HG03432 (cell line): ENCODE measurements at regions not wholly inside any gene's neighbourhood (a gene's known extent, or its start where the extent isn't known, plus 50 kb on each side); places are given as distances from the start of the nearest gene placed in this dataset.
A peak's percentile ranks its signal among the peaks of the same experiment; 100 is the strongest.

ENCODE experiments used
- ATAC-seq: cut with Tn5 transposase; IDR thresholded peaks from one replicate; pipeline ENCODE4 v1.9.1; 2021; ENCODE audit warnings: mild to moderate bottlenecking, moderate library complexity; ENCODE audit not compliant: unreplicated experiment

- ATAC-seq = no peak
Observed at GRCh38 chr7:124692425-124692824, 73.2 kb downstream of the GPR37 start.

- no peak for ATAC-seq
Observed at GRCh38 chr7:124690840-124691239, 74.8 kb downstream of the GPR37 start.

- no peak for ATAC-seq
Observed at GRCh38 chr7:124689931-124690330, 75.7 kb downstream of the GPR37 start.

- no peak for ATAC-seq
Observed at GRCh38 chr7:124689523-124689922, 76.1 kb downstream of the GPR37 start.

GRCh38 chr7:124688991-124689390 lies 76.6 kb downstream of the GPR37 start:
- ATAC-seq = no peak

GRCh38 chr7:124686543-124687171 lies 78.9 kb downstream of the GPR37 start:
- no peak for ATAC-seq

- ATAC-seq = no peak
Observed at GRCh38 chr7:124681946-124682345, 83.6 kb downstream of the GPR37 start.

GRCh38 chr7:124680304-124680703 lies 85.3 kb downstream of the GPR37 start:
- no peak for ATAC-seq

GRCh38 chr7:124679586-124680225 lies 85.9 kb downstream of the GPR37 start:
- no peak for ATAC-seq

- no peak for ATAC-seq
Observed at GRCh38 chr7:124679146-124679545, 86.4 kb downstream of the GPR37 start.

GRCh38 chr7:124674451-124674850 lies 91.1 kb downstream of the GPR37 start:
- no peak for ATAC-seq

GRCh38 chr7:124672011-124672410 lies 93.6 kb downstream of the GPR37 start:
- ATAC-seq = no peak

GRCh38 chr7:124667312-124668153 lies 98.1 kb downstream of the GPR37 start:
- peak; percentile 55 for ATAC-seq

- no peak for ATAC-seq
Observed at GRCh38 chr7:124662937-124663336, 102.7 kb downstream of the GPR37 start.

- ATAC-seq = no peak
Observed at GRCh38 chr7:124662372-124662771, 103.2 kb downstream of the GPR37 start.

- ATAC-seq = no peak
Observed at GRCh38 chr7:124655990-124656389, 109.6 kb downstream of the GPR37 start.

GRCh38 chr7:124652237-124652636 lies 113.4 kb downstream of the GPR37 start:
- ATAC-seq = no peak

- ATAC-seq = no peak
Observed at GRCh38 chr7:124651136-124651535, 114.5 kb downstream of the GPR37 start.

GRCh38 chr7:124649397-124650014 lies 116.1 kb downstream of the GPR37 start:
- peak; percentile 65 for ATAC-seq

- no peak for ATAC-seq
Observed at GRCh38 chr7:124647630-124648306, 117.8 kb downstream of the GPR37 start.

GRCh38 chr7:124645704-124646103 lies 119.9 kb downstream of the GPR37 start:
- ATAC-seq = no peak
